ENCODE measurements at regions not wholly inside any gene's neighbourhood (a gene's known extent, or its start where the extent isn't known, plus 50 kb on each side); places are given as distances from the start of the nearest gene placed in this dataset.

DNA sequence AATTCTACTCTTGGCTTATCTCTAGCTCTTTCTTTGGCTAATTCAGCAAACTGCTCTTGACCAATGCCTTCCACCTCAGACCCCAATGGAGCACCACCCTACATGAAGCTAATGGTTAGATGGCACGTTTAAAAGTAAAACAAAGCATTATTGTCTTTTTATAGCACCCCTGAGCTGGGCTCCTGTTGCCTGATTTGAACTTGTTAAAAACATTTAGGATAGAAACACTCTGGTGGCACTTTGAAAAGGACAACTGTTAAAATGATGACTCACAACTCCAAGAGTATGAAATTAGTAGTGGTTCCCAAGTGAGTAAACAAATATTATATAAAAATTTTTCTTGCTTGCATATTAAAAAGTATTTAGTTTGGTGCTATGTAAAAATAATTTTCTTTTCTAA, 299.6 kb upstream of the DCN start:
- no peak for TF ChIP-seq CTCF (IDR thresholded peaks at IDR 0.05; ENCODE audit: low read depth, low read length)
- ChIA-PET POLR2A (no interaction called here), CTCF (no interaction called here)
- DNase-seq (ENCODE audit: low read depth, low spot score) = no peak
- H3K9me3 ChIP-seq (ENCODE audit: control insufficient read depth, insufficient read depth, low read length) = no peaks in the 10 kb centered on the region
- H3K27ac ChIP-seq (ENCODE audit: low read depth, low read length) = no peak overlapping the region
- H3K4me3 ChIP-seq (ENCODE audit: low read depth, low read length) = no peak overlapping the region
- H3K27me3 ChIP-seq (ENCODE audit: control insufficient read depth, insufficient read depth, low read length) = no peaks in the 10 kb centered on the region

GRCh38 chr12:91478500-91478899, 295.9 kb upstream of the DCN start:
- CTCF ChIA-PET = no interaction called here

DNA sequence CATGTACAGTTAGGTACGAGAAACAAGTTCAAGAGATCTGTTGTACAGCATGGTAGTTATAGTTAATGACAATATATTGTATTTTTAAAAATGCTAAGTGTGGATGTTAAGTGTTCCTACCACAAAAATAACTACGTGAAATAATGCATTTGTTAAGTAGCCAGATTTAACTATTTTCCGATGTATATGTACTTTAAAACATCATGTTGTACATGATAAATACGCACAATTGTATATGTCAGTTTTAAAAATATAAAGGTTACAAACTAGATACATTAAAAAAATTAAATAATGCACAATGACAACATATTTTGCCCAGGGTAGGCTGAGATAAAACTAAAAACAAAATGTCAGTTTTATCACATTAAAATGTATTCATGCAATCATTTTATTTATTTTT, 285.1 kb upstream of the DCN start:
- POLR2A ChIA-PET = no interaction called here
- TF ChIP-seq CTCF (IDR thresholded peaks at IDR 0.05; ENCODE audit: low read depth, low read length) = no peak
- H3K4me3 ChIP-seq (ENCODE audit: low read depth, low read length) = no peak overlapping the region
- CTCF ChIA-PET = no interaction called here
- no peaks in the 10 kb centered on the region for H3K9me3 ChIP-seq (ENCODE audit: control insufficient read depth, insufficient read depth, low read length)
- no peak for DNase-seq (ENCODE audit: low read depth, low spot score)
- no peak overlapping the region for H3K27ac ChIP-seq (ENCODE audit: low read depth, low read length)
- no peaks in the 10 kb centered on the region for H3K27me3 ChIP-seq (ENCODE audit: control insufficient read depth, insufficient read depth, low read length)

More at GRCh38 chr12:91478500-91478899, 295.9 kb upstream of the DCN start:
- no peak overlapping the region for H3K4me3 ChIP-seq (ENCODE audit: low read depth, low read length)
- TF ChIP-seq CTCF (IDR thresholded peaks at IDR 0.05; ENCODE audit: low read depth, low read length) = no peak
- no peaks in the 10 kb centered on the region for H3K27me3 ChIP-seq (ENCODE audit: control insufficient read depth, insufficient read depth, low read length)
- POLR2A ChIA-PET = no interaction called here
- no peaks in the 10 kb centered on the region for H3K9me3 ChIP-seq (ENCODE audit: control insufficient read depth, insufficient read depth, low read length)
- no peak overlapping the region for H3K27ac ChIP-seq (ENCODE audit: low read depth, low read length)
- no peak for DNase-seq (ENCODE audit: low read depth, low spot score)

DNA sequence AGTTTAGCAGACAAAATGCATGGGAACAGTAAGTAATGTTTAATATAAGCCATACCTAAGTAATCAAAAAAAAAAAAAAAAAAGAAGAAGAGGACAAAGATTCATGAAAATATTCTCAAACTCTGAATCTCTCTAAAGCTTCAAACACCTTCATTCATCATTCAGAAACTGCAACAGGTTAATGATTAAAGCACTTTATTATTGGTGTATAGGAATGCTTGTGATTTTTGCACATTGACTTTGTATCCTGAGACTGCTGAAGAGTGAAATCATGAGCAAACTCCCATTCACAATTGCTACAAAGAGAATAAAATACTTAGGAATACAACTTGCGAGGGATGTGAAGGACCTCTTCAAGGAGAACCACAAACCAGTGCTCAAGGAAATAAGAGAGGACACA, 278.4 kb upstream of the DCN start:
- Histone ChIP-seq H3K27ac (ENCODE audit: low read depth, low read length) (no peak overlapping the region), H3K4me3 (ENCODE audit: low read depth, low read length) (no peak overlapping the region), H3K27me3 (ENCODE audit: control insufficient read depth, insufficient read depth, low read length) (peaks cover 2% of the 10 kb centered on the region), H3K9me3 (ENCODE audit: control insufficient read depth, insufficient read depth, low read length) (no peaks in the 10 kb centered on the region)
- CTCF ChIA-PET = no interaction called here
- no peak for DNase-seq (ENCODE audit: low read depth, low spot score)
- no peak for TF ChIP-seq CTCF (IDR thresholded peaks at IDR 0.05; ENCODE audit: low read depth, low read length)
- POLR2A ChIA-PET = no interaction called here

- Histone ChIP-seq H3K27ac (ENCODE audit: low read depth, low read length) (no peak overlapping the region), H3K27me3 (ENCODE audit: control insufficient read depth, insufficient read depth, low read length) (peaks cover 2% of the 10 kb centered on the region), H3K9me3 (ENCODE audit: control insufficient read depth, insufficient read depth, low read length) (no peaks in the 10 kb centered on the region), H3K4me3 (ENCODE audit: low read depth, low read length) (no peak overlapping the region)
- no peak for DNase-seq (ENCODE audit: low read depth, low spot score)
- CTCF ChIA-PET = interaction anchor here (0.6 kb wide), 1 partner anchor 312 kb away, joined by 9 read pairs; no protein-coding TSS in a partner anchor
- no peak for TF ChIP-seq CTCF (IDR thresholded peaks at IDR 0.05; ENCODE audit: low read depth, low read length)
- POLR2A ChIA-PET = no interaction called here
Measured at GRCh38 chr12:91460469-91460868, 277.9 kb upstream of the DCN start.

Measured in AG04450 (cell line).